K562 (cell line): ENCODE measurements at regions not wholly inside any gene's neighbourhood (a gene's known extent, or its start where the extent isn't known, plus 50 kb on each side); places are given as distances from the start of the nearest gene placed in this dataset.

Source experiments
- MAFG ChIP-seq: fragments of 450-650 bp; conservative IDR thresholded peaks from 2 replicates; pipeline ENCODE4 v1.6.1; 2016; ENCODE audit warnings: missing genetic modification characterization, missing compliant biosample characterization
- NFE2L1 ChIP-seq: fragments of 450-650 bp; IDR thresholded peaks from 2 replicates; pipeline ENCODE4 v1.6.1; 2016; ENCODE audit warnings: missing genetic modification characterization, low read depth, mild to moderate bottlenecking, missing compliant biosample characterization, moderate library complexity, borderline replicate concordance
- ZBTB40 ChIP-seq, 2 experiments: fragments of 450-650 bp in 1 of 2; sonication (generic) in 1 of 2; formaldehyde crosslinking in 1 of 2; IDR thresholded peaks; 2 replicates each; pipeline versions ENCODE4 v1.7.1 to v1.9.0; 2016 to 2022; ENCODE audit warnings: inconsistent platforms in 1 of 2, mild to moderate bottlenecking in 1 of 2, missing genetic modification reagents in 1 of 2

- TF ChIP-seq ZBTB40 (IDR thresholded peaks at IDR 0.05) (no peak), ZBTB40 (CRISPR knock-in tag; IDR thresholded peaks at IDR 0.05) (no peak), NFE2L1 (no peak), MAFG (no peak)
These were observed 342.4 kb upstream of the CD180 start (continued) for GRCh38 chr5:67538855-67539506.
